HCT116 (cell line): ENCODE measurements at regions not wholly inside any gene's neighbourhood (a gene's known extent, or its start where the extent isn't known, plus 50 kb on each side); places are given as distances from the start of the nearest gene placed in this dataset.

Experiments
- ATAC-seq: fragments of 200-7000 bp; cut with Tn5 transposase; 2 replicates; pipeline ENCODE4 v1.9.1; 2020; ENCODE audit warnings: mild to moderate bottlenecking, moderate library complexity
- BruUV-seq: library from RNA; stranded (reverse); fragments of 400-500 nt; replicated peaks from 2 replicates; lab custom pipeline; 2021; lab: Mats Ljungman, UMichigan
- CTCF ChIA-PET: fragments of 300-600 bp; sonication (Branson Sonifier 250); formaldehyde crosslinking; loops from one replicate; lab custom pipeline; 2021; ENCODE audit warnings: antibody characterized with exemption; lab: Charles Lee
- POLR2A ChIA-PET: fragments of 300-600, 350-600 bp; sonication (Branson Sonifier 250); formaldehyde crosslinking; loops from one replicate; lab custom pipeline; 2021; ENCODE audit warnings: antibody characterized with exemption; lab: Charles Lee
- RAD21 ChIA-PET, 2 experiments: fragments of 300-600 bp; sonication (Branson Sonifier 250); formaldehyde crosslinking; loops; one replicate each; lab custom pipeline; 2023; ENCODE audit warnings: low total read pairs in 2 of 2; ENCODE audit not compliant: uncharacterized antibody in 2 of 2, unreplicated experiment in 2 of 2, low non-redundant PET in 1 of 2; lab: Charles Lee
- DNase-seq: peaks from one replicate; pipeline ENCODE4 v3.0.0-alpha.2; 2010; ENCODE audit warnings: low read depth, low spot score
- H2AFZ ChIP-seq: fragments of 200-600 bp; shearing (Covaris generic), sonication (generic); 2 replicates; pipeline ENCODE4 v1.6.1; 2017; ENCODE audit warnings: low read depth, mixed run types, mixed read lengths, antibody characterized with exemption, low read length; ENCODE audit not compliant: poor library complexity, severe bottlenecking
- H3K27ac ChIP-seq: 2 replicates; pipeline ENCODE4 v1.5.1; 2012; ENCODE audit warnings: low read depth, low read length
- H3K27me3 ChIP-seq: fragments of 200-600 bp; sonication (generic); 2 replicates; pipeline ENCODE4 v1.6.1; 2016; ENCODE audit warnings: mixed run types, low read length, mixed read lengths; ENCODE audit not compliant: insufficient read depth
- H3K36me3 ChIP-seq, 2 experiments: fragments of 200-500 bp in 1 of 2; fragments of 200-600 bp in 1 of 2; sonication (Bioruptor generic) in 1 of 2; sonication (generic) in 1 of 2; 2 replicates each; pipeline versions ENCODE4 v1.5.1 to v1.6.1; 2014 to 2016; ENCODE audit warnings: low read length in 2 of 2, inconsistent platforms in 1 of 2, mixed read lengths in 1 of 2, mixed run types in 1 of 2; ENCODE audit not compliant: insufficient read depth in 2 of 2, control insufficient read depth in 1 of 2
- H3K4me1 ChIP-seq, 2 experiments: fragments of 200-600 bp in 1 of 2; sonication (generic) in 1 of 2; 2 replicates each; pipeline versions ENCODE4 v1.5.1 to v1.6.1; 2012 to 2017; ENCODE audit warnings: low read length in 2 of 2, inconsistent platforms in 1 of 2, mild to moderate bottlenecking in 1 of 2, mixed read lengths in 1 of 2, mixed run types in 1 of 2, moderate library complexity in 1 of 2; ENCODE audit not compliant: insufficient read depth in 2 of 2, control insufficient read depth in 1 of 2
- H3K4me2 ChIP-seq: fragments of 200-600 bp; sonication (generic); 2 replicates; pipeline ENCODE4 v1.6.1; 2017; ENCODE audit warnings: mixed run types, low read length, mixed read lengths
- H3K4me3 ChIP-seq, 2 experiments: fragments of 200-600 bp in 1 of 2; sonication (generic) in 1 of 2; replicated peaks in 1 of 2; 2 replicates each; pipeline ENCODE4 v1.5.1; 2011 to 2016; ENCODE audit warnings: low read length in 2 of 2, control low read depth in 1 of 2, low read depth in 1 of 2, mild to moderate bottlenecking in 1 of 2, mixed read lengths in 1 of 2, mixed run types in 1 of 2
- H3K79me2 ChIP-seq: fragments of 200-600 bp; sonication (generic); 2 replicates; pipeline ENCODE4 v1.6.1; 2017; ENCODE audit warnings: mild to moderate bottlenecking, mixed run types, low read length, moderate library complexity, mixed read lengths; ENCODE audit not compliant: insufficient read depth
- H3K9ac ChIP-seq: fragments of 200-600 bp; sonication (generic); 2 replicates; pipeline ENCODE4 v1.6.1; 2016; ENCODE audit warnings: low read length, mixed read lengths
- H3K9me2 ChIP-seq: fragments of 200-600 bp; sonication (generic), shearing (Covaris generic); 2 replicates; pipeline ENCODE4 v1.6.1; 2017; ENCODE audit warnings: mixed run types, mild to moderate bottlenecking, moderate library complexity; ENCODE audit not compliant: insufficient read depth
- H3K9me3 ChIP-seq, 2 experiments: fragments of 200-500 bp in 1 of 2; fragments of 200-600 bp in 1 of 2; sonication (Bioruptor generic) in 1 of 2; sonication (generic) in 1 of 2; 2 replicates each; pipeline ENCODE4 v1.6.1; 2014 to 2017; ENCODE audit warnings: low read length in 2 of 2, mixed read lengths in 2 of 2, inconsistent platforms in 1 of 2, low read depth in 1 of 2, mild to moderate bottlenecking in 1 of 2, mixed run types in 1 of 2, moderate library complexity in 1 of 2; ENCODE audit not compliant: control insufficient read depth in 1 of 2, insufficient read depth in 1 of 2
- H4K20me1 ChIP-seq: fragments of 200-600 bp; sonication (generic), shearing (Covaris generic); 2 replicates; pipeline ENCODE4 v1.6.1; 2017; ENCODE audit warnings: mixed run types, mild to moderate bottlenecking, moderate library complexity; ENCODE audit not compliant: insufficient read depth
- CEBPB ChIP-seq: IDR thresholded peaks from 2 replicates; pipeline ENCODE4 v1.6.1; 2012; ENCODE audit warnings: low read depth
- CTCF ChIP-seq, 3 experiments: fragments of 200-600 bp in 1 of 3; sonication (generic) in 1 of 3; IDR thresholded peaks in 2 of 3; conservative IDR thresholded peaks in 1 of 3; 2 replicates each; pipeline ENCODE4 v1.5.1; 2012 to 2017; ENCODE audit warnings: low read depth in 2 of 3, low read length in 2 of 3, antibody characterized with exemption in 1 of 3, borderline replicate concordance in 1 of 3, control low read depth in 1 of 3, mild to moderate bottlenecking in 1 of 3, mixed read lengths in 1 of 3, mixed run types in 1 of 3, moderate library complexity in 1 of 3; ENCODE audit not compliant: insufficient read depth in 1 of 3
- FOSL1 ChIP-seq: IDR thresholded peaks from 2 replicates; pipeline ENCODE4 v1.6.1; 2012; ENCODE audit warnings: low read depth
- POLR2A ChIP-seq: IDR thresholded peaks from 2 replicates; pipeline ENCODE4 v1.7.0; 2011; ENCODE audit warnings: borderline replicate concordance; ENCODE audit not compliant: insufficient read depth, insufficient read length; ENCODE audit errors: extremely low read depth
- POLR2AphosphoS5 ChIP-seq: IDR thresholded peaks from 2 replicates; pipeline ENCODE4 v1.6.1; 2011; ENCODE audit warnings: mild to moderate bottlenecking, low read depth, low read length, moderate library complexity
- RAD21 ChIP-seq: IDR thresholded peaks from 2 replicates; pipeline ENCODE4 v1.6.1; 2012; ENCODE audit warnings: low read depth, mild to moderate bottlenecking
- SIN3A ChIP-seq: IDR thresholded peaks from 2 replicates; pipeline ENCODE4 v1.6.1; 2012; ENCODE audit warnings: low read depth
- SP1 ChIP-seq: IDR thresholded peaks from 2 replicates; pipeline ENCODE4 v1.6.1; 2012; ENCODE audit warnings: low read depth
- ZBTB33 ChIP-seq: IDR thresholded peaks from 2 replicates; pipeline ENCODE4 v1.6.1; 2011; ENCODE audit warnings: mild to moderate bottlenecking, low read length, moderate library complexity; ENCODE audit not compliant: insufficient replicate concordance; ENCODE audit errors: extremely low read depth
- ZNF274 ChIP-seq: fragments of 200-500 bp; sonication (Bioruptor generic); IDR thresholded peaks from 2 replicates; pipeline ENCODE4 v1.6.1; 2014; ENCODE audit warnings: mild to moderate bottlenecking, low read depth, low read length, inconsistent platforms
- intact Hi-C: fragments of 100-400 bp; cut with micrococcal nuclease; formaldehyde crosslinking; loops from 2 replicates; pipeline ENCODE4 v1.10.0; 2022

GRCh38 chr3:82496890-82497560 lies 735.6 kb upstream of the GBE1 start:
- ATAC-seq (peak; percentile 64), DNase-seq (peak; percentile 12)
- ChIA-PET CTCF (interaction anchor here (0.5 kb wide), 1 partner anchor 510 kb away, joined by 3 read pairs; no protein-coding TSS in a partner anchor), RAD21 (no interaction called here), POLR2A (no interaction called here)
- Histone ChIP-seq H3K4me1 (no peaks in the 10 kb centered on the region), H3K9me2 (no peaks in the 10 kb centered on the region), H3K36me3 (no peaks in the 10 kb centered on the region), H3K4me3 (no peak overlapping the region), H3K27ac (no peak overlapping the region), H3K9me3 (no peaks in the 10 kb centered on the region), H2AFZ (no peak overlapping the region), H3K4me2 (no peak overlapping the region), H4K20me1 (no peaks in the 10 kb centered on the region), H3K27me3 (no peaks in the 10 kb centered on the region), H3K9ac (no peak overlapping the region), H3K79me2 (no peaks in the 10 kb centered on the region)
- intact Hi-C loops = no loop called here
- no TSS peak for BruUV-seq
- no peak for TF ChIP-seq CEBPB
- TF ChIP-seq POLR2AphosphoS5 = no peak
- no peak for TF ChIP-seq ZNF274
- peak; percentile 14; the same call in 1 of the 2 replicates for TF ChIP-seq RAD21
- TF ChIP-seq CTCF (IDR thresholded peaks at IDR 0.05 in 2 of 3, conservative IDR thresholded peaks at IDR 0.05 in 1 of 3; ENCODE audit: borderline replicate concordance in 1 of 3, insufficient read depth in 1 of 3, low read depth in 2 of 3, low read length in 2 of 3) = peak in 2 of 3 experiments; percentile 57 to 68; a peak in 4 of 6 replicates

GRCh38 chr3:82495655-82496054 lies 734.2 kb upstream of the GBE1 start:
- H3K27ac ChIP-seq = no peak overlapping the region
- no peak overlapping the region for H3K4me2 ChIP-seq
- intact Hi-C loops = no loop called here
- H3K4me1 ChIP-seq = no peaks in the 10 kb centered on the region
- TF ChIP-seq FOSL1 (no peak), POLR2AphosphoS5 (no peak), SP1 (no peak), SIN3A (no peak), CEBPB (no peak), ZBTB33 (no peak), POLR2A (no peak)
- no peaks in the 10 kb centered on the region for H3K9me3 ChIP-seq
- no peaks in the 10 kb centered on the region for H3K9me2 ChIP-seq
- no peaks in the 10 kb centered on the region for H3K79me2 ChIP-seq
- no peak overlapping the region for H2AFZ ChIP-seq
- BruUV-seq = no TSS peak
- DNase-seq (no peak), ATAC-seq (no peak)
- RAD21 ChIA-PET = no interaction called here
- H3K9ac ChIP-seq = no peak overlapping the region
- CTCF ChIA-PET = no interaction called here
- H3K4me3 ChIP-seq = no peak overlapping the region
- no peaks in the 10 kb centered on the region for H3K27me3 ChIP-seq
- no peaks in the 10 kb centered on the region for H4K20me1 ChIP-seq
- no peaks in the 10 kb centered on the region for H3K36me3 ChIP-seq
- POLR2A ChIA-PET = no interaction called here
